ENCODE measurements at regions not wholly inside any gene's neighbourhood (a gene's known extent, or its start where the extent isn't known, plus 50 kb on each side); places are given as distances from the start of the nearest gene placed in this dataset.
"Not testable (repeated sequence)": the region's sequence is repeated elsewhere in the genome, so short reads cannot be mapped to it uniquely, and the experiment has no call there.

DNA sequence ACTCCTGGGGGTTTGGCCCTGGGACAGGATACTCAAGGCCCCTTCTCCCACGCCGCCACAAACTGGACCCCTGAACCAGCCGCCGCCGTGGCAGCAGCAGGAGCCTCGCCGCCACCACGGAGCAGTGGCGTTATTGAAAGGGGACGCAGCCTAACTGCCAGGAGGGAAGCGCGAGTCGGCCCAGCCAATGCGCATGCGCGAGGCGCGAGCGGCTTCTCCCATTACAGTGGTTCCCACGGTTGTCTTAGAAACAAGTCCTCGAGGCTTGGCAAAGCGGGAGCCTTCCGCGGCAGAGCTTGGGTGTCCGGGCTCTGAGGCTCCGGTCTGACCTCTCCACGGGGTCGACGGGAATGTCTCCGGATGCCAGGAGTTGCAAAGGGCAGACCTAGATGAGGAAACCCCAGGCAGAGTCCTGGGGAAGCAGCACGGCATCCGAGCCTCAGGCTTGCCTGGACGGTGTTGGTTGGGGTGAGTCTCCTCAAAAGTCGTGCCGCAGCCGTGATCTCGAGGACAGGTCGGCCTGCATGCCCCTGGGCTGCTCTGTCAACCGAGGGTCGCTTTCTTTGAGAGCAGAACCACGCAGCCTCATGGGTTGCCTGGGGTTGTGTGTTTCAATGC, 360.6 kb upstream of the ZNF337 start:
- TF ChIP-seq, protein P1, sequence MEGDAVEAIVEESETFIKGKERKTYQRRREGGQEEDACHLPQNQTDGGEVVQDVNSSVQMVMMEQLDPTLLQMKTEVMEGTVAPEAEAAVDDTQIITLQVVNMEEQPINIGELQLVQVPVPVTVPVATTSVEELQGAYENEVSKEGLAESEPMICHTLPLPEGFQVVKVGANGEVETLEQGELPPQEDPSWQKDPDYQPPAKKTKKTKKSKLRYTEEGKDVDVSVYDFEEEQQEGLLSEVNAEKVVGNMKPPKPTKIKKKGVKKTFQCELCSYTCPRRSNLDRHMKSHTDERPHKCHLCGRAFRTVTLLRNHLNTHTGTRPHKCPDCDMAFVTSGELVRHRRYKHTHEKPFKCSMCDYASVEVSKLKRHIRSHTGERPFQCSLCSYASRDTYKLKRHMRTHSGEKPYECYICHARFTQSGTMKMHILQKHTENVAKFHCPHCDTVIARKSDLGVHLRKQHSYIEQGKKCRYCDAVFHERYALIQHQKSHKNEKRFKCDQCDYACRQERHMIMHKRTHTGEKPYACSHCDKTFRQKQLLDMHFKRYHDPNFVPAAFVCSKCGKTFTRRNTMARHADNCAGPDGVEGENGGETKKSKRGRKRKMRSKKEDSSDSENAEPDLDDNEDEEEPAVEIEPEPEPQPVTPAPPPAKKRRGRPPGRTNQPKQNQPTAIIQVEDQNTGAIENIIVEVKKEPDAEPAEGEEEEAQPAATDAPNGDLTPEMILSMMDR (IDR thresholded peaks at IDR 0.05) = not testable (repeated sequence)
- TF ChIP-seq POLR2A (IDR thresholded peaks at IDR 0.05) = not testable (repeated sequence)

Data from Peyer's patch (tissue), 4 donors.